ENCODE measurements at regions not wholly inside any gene's neighbourhood (a gene's known extent, or its start where the extent isn't known, plus 50 kb on each side); places are given as distances from the start of the nearest gene placed in this dataset.
"Not testable (repeated sequence)": the region's sequence is repeated elsewhere in the genome, so short reads cannot be mapped to it uniquely, and the experiment has no call there.

DNA sequence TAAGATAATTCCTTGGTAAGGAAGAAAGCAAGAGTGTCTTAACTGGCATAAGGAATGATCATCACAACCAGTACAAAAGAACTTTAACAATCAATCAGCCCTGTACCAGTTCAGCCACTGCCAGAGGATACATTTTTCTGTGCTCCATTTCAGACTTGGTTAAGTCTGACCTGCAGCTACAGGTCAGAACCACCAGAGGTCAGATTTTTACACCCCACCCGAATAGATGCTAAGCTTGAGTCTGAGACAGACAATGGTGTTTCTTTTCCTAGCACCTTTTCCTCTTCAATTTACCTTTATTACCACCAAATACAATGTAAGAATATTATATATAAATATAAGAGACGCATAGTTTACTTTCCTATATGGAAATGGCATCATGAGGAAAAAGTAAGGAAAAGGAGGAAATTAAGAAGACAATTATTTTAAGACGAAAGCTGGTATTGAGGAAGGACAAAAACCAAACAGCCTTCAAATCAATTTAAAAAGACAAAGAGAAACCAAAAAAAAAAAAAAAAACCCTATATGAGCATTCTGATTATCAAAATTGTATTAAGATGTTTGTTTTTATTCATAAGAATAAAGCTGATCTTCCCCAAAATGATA lies 215.3 kb upstream of the TTC29 start:
- H3K4me1 ChIP-seq, result peaks cover 0 to 10% (median 0%) of the 10 kb centered on the region in 3 donors
- no peak overlapping the region for H3K27ac ChIP-seq
- H3K36me3 ChIP-seq, result no peaks in the 10 kb centered on the region
- no peaks in the 10 kb centered on the region for H3K27me3 ChIP-seq
- no peak overlapping the region for H3K4me3 ChIP-seq
- no peaks in the 10 kb centered on the region for H3K9me3 ChIP-seq
- TF ChIP-seq, protein P1, sequence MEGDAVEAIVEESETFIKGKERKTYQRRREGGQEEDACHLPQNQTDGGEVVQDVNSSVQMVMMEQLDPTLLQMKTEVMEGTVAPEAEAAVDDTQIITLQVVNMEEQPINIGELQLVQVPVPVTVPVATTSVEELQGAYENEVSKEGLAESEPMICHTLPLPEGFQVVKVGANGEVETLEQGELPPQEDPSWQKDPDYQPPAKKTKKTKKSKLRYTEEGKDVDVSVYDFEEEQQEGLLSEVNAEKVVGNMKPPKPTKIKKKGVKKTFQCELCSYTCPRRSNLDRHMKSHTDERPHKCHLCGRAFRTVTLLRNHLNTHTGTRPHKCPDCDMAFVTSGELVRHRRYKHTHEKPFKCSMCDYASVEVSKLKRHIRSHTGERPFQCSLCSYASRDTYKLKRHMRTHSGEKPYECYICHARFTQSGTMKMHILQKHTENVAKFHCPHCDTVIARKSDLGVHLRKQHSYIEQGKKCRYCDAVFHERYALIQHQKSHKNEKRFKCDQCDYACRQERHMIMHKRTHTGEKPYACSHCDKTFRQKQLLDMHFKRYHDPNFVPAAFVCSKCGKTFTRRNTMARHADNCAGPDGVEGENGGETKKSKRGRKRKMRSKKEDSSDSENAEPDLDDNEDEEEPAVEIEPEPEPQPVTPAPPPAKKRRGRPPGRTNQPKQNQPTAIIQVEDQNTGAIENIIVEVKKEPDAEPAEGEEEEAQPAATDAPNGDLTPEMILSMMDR (IDR thresholded peaks at IDR 0.05), result peak; percentile 43 to 70 (median 56)
- no peak for TF ChIP-seq POLR2AphosphoS5 (IDR thresholded peaks at IDR 0.05)
- WGBS, 2 donors (ENCODE audit: low coverage in 1 of 2), result 44 to 53% methylated on average over 3 of the region's 3 CpGs
- no peak for ATAC-seq

DNA sequence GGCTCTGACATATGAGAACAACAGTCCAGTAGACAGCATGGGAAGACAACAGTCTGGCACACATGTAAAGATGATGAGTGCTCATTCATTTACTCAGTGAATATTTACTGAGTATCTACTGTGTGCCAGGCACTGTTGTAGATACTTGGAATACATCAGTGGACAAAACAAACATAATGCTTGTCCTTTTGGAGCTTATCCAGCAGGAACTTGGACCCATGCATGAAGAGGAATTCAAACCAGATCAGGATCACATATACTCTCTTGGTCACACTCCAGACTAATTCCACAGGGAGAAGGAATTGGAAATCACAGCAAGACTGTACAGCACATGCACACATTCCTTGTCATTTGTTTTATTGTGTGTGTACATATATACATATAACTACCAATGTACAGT lies 217.6 kb upstream of the TTC29 start:
- H3K27ac ChIP-seq, result no peak overlapping the region
- no peaks in the 10 kb centered on the region for H3K27me3 ChIP-seq
- no peak for ATAC-seq
- no peaks in the 10 kb centered on the region for H3K9me3 ChIP-seq
- peaks cover 0 to 2% (median 0%) of the 10 kb centered on the region in 3 donors for H3K4me1 ChIP-seq
- H3K4me3 ChIP-seq, result no peak overlapping the region
- no peaks in the 10 kb centered on the region for H3K36me3 ChIP-seq
- no peak for TF ChIP-seq POLR2AphosphoS5 (IDR thresholded peaks at IDR 0.05)
- TF ChIP-seq, protein P1 (IDR thresholded peaks at IDR 0.05), result no peak

DNA sequence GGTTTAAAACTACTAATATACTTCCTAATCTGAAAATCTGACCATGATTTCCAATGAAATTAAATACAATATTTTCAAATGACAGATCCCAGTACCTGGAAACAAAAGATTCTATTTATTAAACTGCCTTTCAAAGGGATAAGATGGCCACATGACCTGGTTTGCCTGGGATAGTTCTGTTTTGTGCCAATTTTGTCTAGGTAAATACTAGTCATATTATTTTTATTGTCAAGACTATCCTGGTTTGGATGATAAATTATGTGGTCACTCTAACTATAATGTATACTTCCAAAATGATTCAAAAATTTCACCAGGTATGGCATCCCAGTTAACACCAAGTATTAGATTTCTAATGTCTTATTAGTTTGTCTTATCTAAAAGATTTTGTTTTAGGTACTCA lies 222.5 kb upstream of the TTC29 start:
- H3K4me1 ChIP-seq, ATAC-seq, H3K9me3 ChIP-seq, H3K27me3 ChIP-seq, H3K4me3 ChIP-seq, H3K27ac ChIP-seq, H3K36me3 ChIP-seq: not testable (repeated sequence)

DNA sequence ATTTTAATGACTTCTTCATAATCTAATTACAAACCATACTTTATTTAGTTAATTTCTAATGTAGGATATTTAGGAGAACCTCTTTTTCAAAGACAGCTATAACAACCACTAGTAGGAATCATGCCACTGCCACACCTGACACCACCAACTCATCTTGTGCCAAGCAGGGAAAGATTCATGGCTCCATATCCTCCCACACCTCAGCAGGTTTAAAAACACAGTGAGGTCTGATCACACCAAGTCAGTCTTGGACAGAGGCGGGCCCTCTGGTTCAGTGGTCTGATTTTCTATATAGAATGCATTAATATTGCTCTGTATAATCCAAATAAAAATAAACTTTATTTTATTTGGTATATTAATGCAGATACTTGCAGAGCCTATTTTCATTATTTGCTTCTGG lies 227.7 kb upstream of the TTC29 start:
- TF ChIP-seq, protein P1 (IDR thresholded peaks at IDR 0.05), result no peak
- no peak for TF ChIP-seq EP300 (IDR thresholded peaks at IDR 0.05)
- TF ChIP-seq POLR2A (IDR thresholded peaks at IDR 0.05), result no peak
- H3K4me3 ChIP-seq, result no peak overlapping the region
- no peaks in the 10 kb centered on the region for H3K27me3 ChIP-seq
- 87 to 90% methylated on average over 1 of the region's 1 CpG for WGBS, 2 donors (ENCODE audit: low coverage in 1 of 2)
- no peaks in the 10 kb centered on the region for H3K9me3 ChIP-seq
- H3K27ac ChIP-seq, result no peak overlapping the region
- ATAC-seq, result no peak
- no peaks in the 10 kb centered on the region for H3K4me1 ChIP-seq
- no peaks in the 10 kb centered on the region for H3K36me3 ChIP-seq

DNA sequence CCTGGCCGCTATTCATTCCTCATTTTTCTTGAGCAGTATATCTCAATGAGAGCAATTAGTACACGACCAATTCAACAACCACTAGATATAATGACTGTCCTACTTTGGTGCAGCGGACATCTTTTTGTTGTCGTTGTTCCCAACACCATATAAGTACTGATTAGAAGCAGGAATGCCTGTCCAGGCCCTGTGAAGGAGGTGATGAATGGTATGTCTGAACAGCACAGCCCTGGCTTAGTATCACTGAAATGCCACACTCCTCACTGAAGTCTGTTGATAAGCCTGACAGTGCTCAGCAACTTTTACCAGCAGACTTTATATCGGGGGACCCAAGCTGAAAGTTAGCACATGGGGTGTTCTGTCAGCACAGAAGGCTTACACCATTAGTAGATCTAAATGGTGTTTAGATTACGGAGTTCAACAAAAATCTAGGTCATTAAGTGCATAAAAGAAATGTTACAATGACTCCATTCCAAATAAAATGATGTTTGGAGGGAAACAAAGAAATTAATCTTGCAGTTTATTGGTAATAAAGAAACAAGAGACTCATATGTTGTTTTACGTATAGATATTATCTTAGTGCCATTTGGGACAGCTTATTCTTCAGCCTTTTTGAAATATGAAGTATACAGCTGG lies 228.3 kb upstream of the TTC29 start:
- no peak for ATAC-seq
- 36 to 61% methylated on average over 5 to 7 of the region's 7 CpGs for whole genome bisulfite sequencing, 2 donors (ENCODE audit: low coverage in 1 of 2)

DNA sequence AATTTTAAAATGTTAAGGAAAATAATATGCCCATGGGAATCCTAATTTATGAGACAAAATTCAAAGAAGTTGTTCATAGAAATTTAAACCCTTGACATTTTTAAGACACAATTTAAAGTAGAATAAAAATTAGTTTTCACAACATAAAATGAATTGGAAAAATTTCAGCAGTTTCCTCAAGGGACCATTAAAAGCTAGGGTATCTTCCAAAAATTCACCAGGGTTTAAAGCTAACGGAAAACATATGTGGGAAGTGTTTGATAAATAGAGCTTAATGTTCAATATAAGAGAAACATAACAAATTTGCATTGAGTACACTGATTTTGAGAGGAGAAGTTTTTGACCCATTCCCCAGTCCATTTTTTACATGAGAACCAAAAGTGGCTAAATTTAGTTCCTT lies 228.9 kb upstream of the TTC29 start:
- H3K4me3 ChIP-seq, result no peak overlapping the region
- TF ChIP-seq EP300 (IDR thresholded peaks at IDR 0.05) (no peak), POLR2AphosphoS5 (IDR thresholded peaks at IDR 0.05) (no peak), POLR2A (IDR thresholded peaks at IDR 0.05) (no peak)
- TF ChIP-seq, protein P1 (IDR thresholded peaks at IDR 0.05), result no peak
- H3K9me3 ChIP-seq, result no peaks in the 10 kb centered on the region
- no peaks in the 10 kb centered on the region for H3K4me1 ChIP-seq
- 68 to 71% methylated on average over 1 of the region's 1 CpG for WGBS, 2 donors (ENCODE audit: low coverage in 1 of 2)
- H3K27ac ChIP-seq, result no peak overlapping the region
- no peak for ATAC-seq
- no peaks in the 10 kb centered on the region for H3K36me3 ChIP-seq
- no peaks in the 10 kb centered on the region for H3K27me3 ChIP-seq

More for the DNA sequence above, 228.3 kb upstream of the TTC29 start:
- no peak overlapping the region for H3K27ac ChIP-seq
- no peaks in the 10 kb centered on the region for H3K4me1 ChIP-seq
- H3K27me3 ChIP-seq, result no peaks in the 10 kb centered on the region
- H3K36me3 ChIP-seq, result no peaks in the 10 kb centered on the region
- no peak for TF ChIP-seq EP300 (IDR thresholded peaks at IDR 0.05)
- no peak for TF ChIP-seq POLR2AphosphoS5 (IDR thresholded peaks at IDR 0.05)
- no peaks in the 10 kb centered on the region for H3K9me3 ChIP-seq
- no peak overlapping the region for H3K4me3 ChIP-seq
